Natural killer cell (primary cell): ENCODE measurements at regions not wholly inside any gene's neighbourhood (a gene's known extent, or its start where the extent isn't known, plus 50 kb on each side); places are given as distances from the start of the nearest gene placed in this dataset.

Experiments used
- ATAC-seq, 3 donors: fragments of 150-1000 bp in 2 of 3; fragments of 200-7000 bp in 1 of 3; cut with Tn5 transposase; 1 replicate in 1 of 3; 2 replicates in 2 of 3; pipeline ENCODE4 v1.10.0; 2021; ENCODE audit warnings: mild to moderate bottlenecking in 2 of 3, moderate library complexity in 2 of 3
- DNase-seq, 2 donors: peaks; one replicate each; pipeline versions ENCODE4 v3.0.0 to v3.0.0-alpha.2; 2013 to 2021; ENCODE audit warnings: mixed read lengths in 1 of 2
- H3K27ac ChIP-seq: one replicate; pipeline ENCODE4 v1.5.1; 2013; ENCODE audit warnings: mild to moderate bottlenecking, low read length
- H3K27me3 ChIP-seq: one replicate; pipeline ENCODE4 v1.6.1; 2013; ENCODE audit warnings: low read length; ENCODE audit not compliant: control insufficient read depth, insufficient read depth
- H3K36me3 ChIP-seq: one replicate; pipeline ENCODE4 v1.6.1; 2013; ENCODE audit warnings: low read length; ENCODE audit not compliant: control insufficient read depth, insufficient read depth
- H3K4me1 ChIP-seq: one replicate; pipeline ENCODE4 v1.6.1; 2013; ENCODE audit warnings: low read length; ENCODE audit not compliant: control insufficient read depth, insufficient read depth
- H3K4me3 ChIP-seq: one replicate; pipeline ENCODE4 v1.5.1; 2013; ENCODE audit warnings: low read length
- H3K9me3 ChIP-seq: one replicate; pipeline ENCODE4 v1.6.1; 2013; ENCODE audit warnings: low read length; ENCODE audit not compliant: control insufficient read depth, insufficient read depth
- H3K27ac Mint-ChIP-seq, 2 donors: one replicate each; pipeline ENCODE4 v1.8.0; 2022; ENCODE audit warnings: mild to moderate bottlenecking in 2 of 2, mixed read lengths in 2 of 2, moderate library complexity in 1 of 2
- H3K27me3 Mint-ChIP-seq, 2 donors: one replicate each; pipeline ENCODE4 v1.8.0; 2022; ENCODE audit warnings: low read depth in 2 of 2, mixed read lengths in 2 of 2
- H3K36me3 Mint-ChIP-seq: one replicate; pipeline ENCODE4 v1.8.0; 2022; ENCODE audit warnings: mixed read lengths
- H3K4me1 Mint-ChIP-seq, 2 donors: one replicate each; pipeline ENCODE4 v1.8.0; 2022; ENCODE audit warnings: mixed read lengths in 2 of 2
- H3K4me3 Mint-ChIP-seq: one replicate; pipeline ENCODE4 v1.8.0; 2022; ENCODE audit warnings: mild to moderate bottlenecking, moderate library complexity, mixed read lengths
- H3K9me3 Mint-ChIP-seq, 2 donors: one replicate each; pipeline ENCODE4 v1.8.0; 2022; ENCODE audit warnings: mixed read lengths in 2 of 2
- CTCF ChIP-seq: fragments of 200-600 bp; IDR thresholded peaks from one replicate; pipeline ENCODE4 v1.8.0; 2022; ENCODE audit warnings: antibody characterized with exemption
- WGBS: methylation state at CpG from one replicate; pipeline ENCODE4 v1.1.7; 2013; ENCODE audit warnings: missing lambda C conversion rate; ENCODE audit not compliant: insufficient coverage; 5-methylcytosine and 5-hydroxymethylcytosine counted together
- intact Hi-C: fragments of 100-400 bp; cut with micrococcal nuclease; formaldehyde crosslinking; loops from one replicate; pipeline ENCODE4 v1.14.2; 2022

GRCh38 chr10:94172332-94172731, 178.6 kb downstream of the PLCE1 start:
- Histone ChIP-seq H3K27ac (no peak overlapping the region), H3K27me3 (no peaks in the 10 kb centered on the region), H3K36me3 (no peaks in the 10 kb centered on the region), H3K4me3 (no peak overlapping the region), H3K9me3 (no peaks in the 10 kb centered on the region), H3K4me1 (no peaks in the 10 kb centered on the region)
- no peak for DNase-seq
- WGBS, result 100% methylated on average over 2 of the region's 2 CpGs
- intact Hi-C loops, result no loop called here
- no peaks in the 10 kb centered on the region for H3K36me3 Mint-ChIP-seq
- no peaks in the 10 kb centered on the region for H3K4me1 Mint-ChIP-seq
- peaks cover 3 to 15% of the 10 kb centered on the region in 2 donors for H3K27me3 Mint-ChIP-seq
- H3K9me3 Mint-ChIP-seq, result peaks cover 3% of the 10 kb centered on the region in 2 donors
- no peak for TF ChIP-seq CTCF
- no peak overlapping the region for H3K4me3 Mint-ChIP-seq
- no peak for ATAC-seq
- no peak overlapping the region for H3K27ac Mint-ChIP-seq

GRCh38 chr10:94173594-94173993, 179.9 kb downstream of the PLCE1 start:
- TF ChIP-seq CTCF, result no peak
- Histone ChIP-seq H3K36me3 (no peaks in the 10 kb centered on the region), H3K27ac (no peak overlapping the region), H3K9me3 (no peaks in the 10 kb centered on the region), H3K4me3 (no peak overlapping the region), H3K27me3 (no peaks in the 10 kb centered on the region), H3K4me1 (no peaks in the 10 kb centered on the region)
- no peak for DNase-seq
- Mint-ChIP-seq H3K4me3 (no peak overlapping the region), H3K9me3 (peaks cover 3% of the 10 kb centered on the region in 2 donors), H3K27ac (no peak overlapping the region), H3K27me3 (peaks cover 3 to 15% of the 10 kb centered on the region in 2 donors), H3K36me3 (no peaks in the 10 kb centered on the region), H3K4me1 (no peaks in the 10 kb centered on the region)
- no peak for ATAC-seq
- 50% methylated on average over 2 of the region's 3 CpGs for WGBS
- intact Hi-C loops, result no loop called here

GRCh38 chr10:94174838-94175237, 181.1 kb downstream of the PLCE1 start:
- no peak overlapping the region for H3K4me3 Mint-ChIP-seq
- Histone ChIP-seq H3K9me3 (no peaks in the 10 kb centered on the region), H3K4me3 (no peak overlapping the region), H3K27me3 (no peaks in the 10 kb centered on the region), H3K27ac (no peak overlapping the region), H3K36me3 (no peaks in the 10 kb centered on the region), H3K4me1 (no peaks in the 10 kb centered on the region)
- no peak for TF ChIP-seq CTCF
- H3K4me1 Mint-ChIP-seq, result no peaks in the 10 kb centered on the region
- ATAC-seq, result no peak
- no peak for DNase-seq
- peaks cover 3 to 15% of the 10 kb centered on the region in 2 donors for H3K27me3 Mint-ChIP-seq
- no peaks in the 10 kb centered on the region for H3K9me3 Mint-ChIP-seq
- intact Hi-C loops, result no loop called here
- H3K36me3 Mint-ChIP-seq, result no peaks in the 10 kb centered on the region
- H3K27ac Mint-ChIP-seq, result no peak overlapping the region

- Histone ChIP-seq H3K9me3 (no peaks in the 10 kb centered on the region), H3K36me3 (no peaks in the 10 kb centered on the region), H3K4me1 (no peaks in the 10 kb centered on the region), H3K27ac (no peak overlapping the region), H3K4me3 (no peak overlapping the region), H3K27me3 (no peaks in the 10 kb centered on the region)
- Mint-ChIP-seq H3K4me3 (no peak overlapping the region), H3K9me3 (no peaks in the 10 kb centered on the region), H3K36me3 (no peaks in the 10 kb centered on the region), H3K4me1 (no peaks in the 10 kb centered on the region), H3K27ac (no peak overlapping the region), H3K27me3 (peaks cover 5 to 6% of the 10 kb centered on the region in 2 donors)
- intact Hi-C loops, result no loop called here
- TF ChIP-seq CTCF, result no peak
- WGBS, result 68% methylated on average over 5 of the region's 5 CpGs
- ATAC-seq (no peak), DNase-seq (no peak)
These were observed 184.1 kb downstream of the NOC3L start for GRCh38 chr10:94178475-94179253.
